Head of caudate nucleus (tissue), 42 donors: ENCODE measurements at regions not wholly inside any gene's neighbourhood (a gene's known extent, or its start where the extent isn't known, plus 50 kb on each side); places are given as distances from the start of the nearest gene placed in this dataset.

Experiments
- DNase-seq, 42 donors: peaks; one replicate each; pipeline versions ENCODE4 v3.0.0 to v3.0.0-alpha.2; 2020 to 2021; ENCODE audit warnings: mixed read lengths in 7 of 42
- intact Hi-C: fragments of 100-400 bp; cut with DNase I; formaldehyde crosslinking; loops from one replicate; pipeline ENCODE4 v1.15.0; 2022

GRCh38 chr18:24659827-24660720, 199.6 kb downstream of the HRH4 start:
- DNase-seq, result no peak
- intact Hi-C loops, result no loop called here

GRCh38 chr18:24660956-24661355, 200.5 kb downstream of the HRH4 start:
- no peak for DNase-seq
- intact Hi-C loops, result no loop called here

- DNase-seq, result no peak
- intact Hi-C loops, result no loop called here
Observed at GRCh38 chr18:24662412-24662821, 202.0 kb downstream of the HRH4 start.

- intact Hi-C loops, result no loop called here
- no peak for DNase-seq
Observed at GRCh38 chr18:24663026-24663425, 202.6 kb downstream of the HRH4 start.

- no peak for DNase-seq
- intact Hi-C loops, result no loop called here
Observed at GRCh38 chr18:24669015-24669414, 208.6 kb downstream of the HRH4 start.

- no peak for DNase-seq
- intact Hi-C loops, result no loop called here
Observed at GRCh38 chr18:24669502-24669901, 209.1 kb downstream of the HRH4 start.

GRCh38 chr18:24672165-24672941, 211.9 kb downstream of the HRH4 start:
- intact Hi-C loops, result no loop called here
- DNase-seq, result peak in 15 of 42 donors; percentile 2 to 52 (median 16)

GRCh38 chr18:24674200-24674599, 213.8 kb downstream of the HRH4 start:
- intact Hi-C loops, result no loop called here
- DNase-seq, result no peak

GRCh38 chr18:24674605-24675004, 214.2 kb downstream of the HRH4 start:
- intact Hi-C loops, result no loop called here
- DNase-seq, result no peak

- intact Hi-C loops, result no loop called here
- DNase-seq, result no peak
Observed at GRCh38 chr18:24677011-24677410, 216.6 kb downstream of the HRH4 start.

GRCh38 chr18:24678107-24678506, 217.7 kb downstream of the HRH4 start:
- peak in 21 of 42 donors; percentile 10 to 73 (median 34) for DNase-seq
- intact Hi-C loops, result no loop called here

- no peak for DNase-seq
- intact Hi-C loops, result no loop called here
Observed at GRCh38 chr18:24678626-24679025, 218.2 kb downstream of the HRH4 start.

- intact Hi-C loops, result no loop called here
- no peak for DNase-seq
Observed at GRCh38 chr18:24679062-24679461, 218.6 kb downstream of the HRH4 start.

- no peak for DNase-seq
- intact Hi-C loops, result no loop called here
Observed at GRCh38 chr18:24683925-24684324, 223.5 kb downstream of the HRH4 start.

GRCh38 chr18:24685254-24685959, 225.0 kb downstream of the HRH4 start:
- no peak for DNase-seq
- intact Hi-C loops, result no loop called here

GRCh38 chr18:24695168-24695567, 234.7 kb downstream of the HRH4 start:
- no peak for DNase-seq
- intact Hi-C loops, result no loop called here

GRCh38 chr18:24702001-24702515, 241.6 kb downstream of the HRH4 start:
- intact Hi-C loops, result loop anchor here (10.0 kb wide), 1 partner anchor 57 kb away; no protein-coding TSS in a partner anchor
- peak in 8 of 42 donors; percentile 9 to 44 (median 17) for DNase-seq

GRCh38 chr18:24703316-24703715, 242.9 kb downstream of the HRH4 start:
- intact Hi-C loops, result loop anchor here (10.0 kb wide), 1 partner anchor 59 kb away; no protein-coding TSS in a partner anchor
- no peak for DNase-seq

- no peak for DNase-seq
- intact Hi-C loops, result loop anchor here (10.0 kb wide), 1 partner anchor 60 kb away; no protein-coding TSS in a partner anchor
Observed at GRCh38 chr18:24704946-24705630, 244.7 kb downstream of the HRH4 start.
